HCT116 (cell line): ENCODE measurements at regions not wholly inside any gene's neighbourhood (a gene's known extent, or its start where the extent isn't known, plus 50 kb on each side); places are given as distances from the start of the nearest gene placed in this dataset.

ENCODE experiments used
- ATAC-seq: fragments of 200-7000 bp; cut with Tn5 transposase; 2 replicates; pipeline ENCODE4 v1.9.1; 2020; ENCODE audit warnings: mild to moderate bottlenecking, moderate library complexity
- BruUV-seq: library from RNA; stranded (reverse); fragments of 400-500 nt; replicated peaks from 2 replicates; lab custom pipeline; 2021; lab: Mats Ljungman, UMichigan
- CTCF ChIA-PET: fragments of 300-600 bp; sonication (Branson Sonifier 250); formaldehyde crosslinking; loops from one replicate; lab custom pipeline; 2021; ENCODE audit warnings: antibody characterized with exemption; lab: Charles Lee
- POLR2A ChIA-PET: fragments of 300-600, 350-600 bp; sonication (Branson Sonifier 250); formaldehyde crosslinking; loops from one replicate; lab custom pipeline; 2021; ENCODE audit warnings: antibody characterized with exemption; lab: Charles Lee
- RAD21 ChIA-PET, 2 experiments: fragments of 300-600 bp; sonication (Branson Sonifier 250); formaldehyde crosslinking; loops; one replicate each; lab custom pipeline; 2023; ENCODE audit warnings: low total read pairs in 2 of 2; ENCODE audit not compliant: uncharacterized antibody in 2 of 2, unreplicated experiment in 2 of 2, low non-redundant PET in 1 of 2; lab: Charles Lee
- DNase-seq: peaks from one replicate; pipeline ENCODE4 v3.0.0-alpha.2; 2010; ENCODE audit warnings: low read depth, low spot score
- H2AFZ ChIP-seq: fragments of 200-600 bp; shearing (Covaris generic), sonication (generic); 2 replicates; pipeline ENCODE4 v1.6.1; 2017; ENCODE audit warnings: low read depth, mixed run types, mixed read lengths, antibody characterized with exemption, low read length; ENCODE audit not compliant: poor library complexity, severe bottlenecking
- H3K27ac ChIP-seq: 2 replicates; pipeline ENCODE4 v1.5.1; 2012; ENCODE audit warnings: low read depth, low read length
- H3K27me3 ChIP-seq: fragments of 200-600 bp; sonication (generic); 2 replicates; pipeline ENCODE4 v1.6.1; 2016; ENCODE audit warnings: mixed run types, low read length, mixed read lengths; ENCODE audit not compliant: insufficient read depth
- H3K36me3 ChIP-seq, 2 experiments: fragments of 200-500 bp in 1 of 2; fragments of 200-600 bp in 1 of 2; sonication (Bioruptor generic) in 1 of 2; sonication (generic) in 1 of 2; 2 replicates each; pipeline versions ENCODE4 v1.5.1 to v1.6.1; 2014 to 2016; ENCODE audit warnings: low read length in 2 of 2, inconsistent platforms in 1 of 2, mixed read lengths in 1 of 2, mixed run types in 1 of 2; ENCODE audit not compliant: insufficient read depth in 2 of 2, control insufficient read depth in 1 of 2
- H3K4me1 ChIP-seq, 2 experiments: fragments of 200-600 bp in 1 of 2; sonication (generic) in 1 of 2; 2 replicates each; pipeline versions ENCODE4 v1.5.1 to v1.6.1; 2012 to 2017; ENCODE audit warnings: low read length in 2 of 2, inconsistent platforms in 1 of 2, mild to moderate bottlenecking in 1 of 2, mixed read lengths in 1 of 2, mixed run types in 1 of 2, moderate library complexity in 1 of 2; ENCODE audit not compliant: insufficient read depth in 2 of 2, control insufficient read depth in 1 of 2
- H3K4me2 ChIP-seq: fragments of 200-600 bp; sonication (generic); 2 replicates; pipeline ENCODE4 v1.6.1; 2017; ENCODE audit warnings: mixed run types, low read length, mixed read lengths
- H3K4me3 ChIP-seq, 2 experiments: fragments of 200-600 bp in 1 of 2; sonication (generic) in 1 of 2; replicated peaks in 1 of 2; 2 replicates each; pipeline ENCODE4 v1.5.1; 2011 to 2016; ENCODE audit warnings: low read length in 2 of 2, control low read depth in 1 of 2, low read depth in 1 of 2, mild to moderate bottlenecking in 1 of 2, mixed read lengths in 1 of 2, mixed run types in 1 of 2
- H3K79me2 ChIP-seq: fragments of 200-600 bp; sonication (generic); 2 replicates; pipeline ENCODE4 v1.6.1; 2017; ENCODE audit warnings: mild to moderate bottlenecking, mixed run types, low read length, moderate library complexity, mixed read lengths; ENCODE audit not compliant: insufficient read depth
- H3K9ac ChIP-seq: fragments of 200-600 bp; sonication (generic); 2 replicates; pipeline ENCODE4 v1.6.1; 2016; ENCODE audit warnings: low read length, mixed read lengths
- H3K9me2 ChIP-seq: fragments of 200-600 bp; sonication (generic), shearing (Covaris generic); 2 replicates; pipeline ENCODE4 v1.6.1; 2017; ENCODE audit warnings: mixed run types, mild to moderate bottlenecking, moderate library complexity; ENCODE audit not compliant: insufficient read depth
- H3K9me3 ChIP-seq, 2 experiments: fragments of 200-500 bp in 1 of 2; fragments of 200-600 bp in 1 of 2; sonication (Bioruptor generic) in 1 of 2; sonication (generic) in 1 of 2; 2 replicates each; pipeline ENCODE4 v1.6.1; 2014 to 2017; ENCODE audit warnings: low read length in 2 of 2, mixed read lengths in 2 of 2, inconsistent platforms in 1 of 2, low read depth in 1 of 2, mild to moderate bottlenecking in 1 of 2, mixed run types in 1 of 2, moderate library complexity in 1 of 2; ENCODE audit not compliant: control insufficient read depth in 1 of 2, insufficient read depth in 1 of 2
- H4K20me1 ChIP-seq: fragments of 200-600 bp; sonication (generic), shearing (Covaris generic); 2 replicates; pipeline ENCODE4 v1.6.1; 2017; ENCODE audit warnings: mixed run types, mild to moderate bottlenecking, moderate library complexity; ENCODE audit not compliant: insufficient read depth
- ATF3 ChIP-seq: IDR thresholded peaks from 2 replicates; pipeline ENCODE4 v1.6.1; 2012
- EGR1 ChIP-seq: IDR thresholded peaks from 2 replicates; pipeline ENCODE4 v1.6.1; 2012; ENCODE audit warnings: low read depth
- REST ChIP-seq: IDR thresholded peaks from 2 replicates; pipeline ENCODE4 v1.6.1; 2012; ENCODE audit warnings: low read depth
- SP1 ChIP-seq: IDR thresholded peaks from 2 replicates; pipeline ENCODE4 v1.6.1; 2012; ENCODE audit warnings: low read depth
- TCF7L2 ChIP-seq: IDR thresholded peaks from 2 replicates; pipeline ENCODE4 v1.7.0; 2011; ENCODE audit warnings: borderline replicate concordance, inconsistent platforms; ENCODE audit not compliant: insufficient read depth, insufficient read length; ENCODE audit errors: extremely low read depth
- YY1 ChIP-seq: IDR thresholded peaks from 2 replicates; pipeline ENCODE4 v1.6.1; 2011; ENCODE audit warnings: low read length, low read depth, moderate library complexity, mild to moderate bottlenecking; ENCODE audit not compliant: insufficient replicate concordance; ENCODE audit errors: extremely low read depth
- ZBTB33 ChIP-seq: IDR thresholded peaks from 2 replicates; pipeline ENCODE4 v1.6.1; 2011; ENCODE audit warnings: mild to moderate bottlenecking, low read length, moderate library complexity; ENCODE audit not compliant: insufficient replicate concordance; ENCODE audit errors: extremely low read depth
- ZFX ChIP-seq: fragments of 450-650 bp; IDR thresholded peaks from 2 replicates; pipeline ENCODE4 v1.6.1; 2017
- ZNF274 ChIP-seq: fragments of 200-500 bp; sonication (Bioruptor generic); IDR thresholded peaks from 2 replicates; pipeline ENCODE4 v1.6.1; 2014; ENCODE audit warnings: mild to moderate bottlenecking, low read depth, low read length, inconsistent platforms
- intact Hi-C: fragments of 100-400 bp; cut with micrococcal nuclease; formaldehyde crosslinking; loops from 2 replicates; pipeline ENCODE4 v1.10.0; 2022
- TF ChIP-seq, protein P1 (sequence below), 3 experiments: fragments of 200-600 bp in 1 of 3; sonication (generic) in 1 of 3; IDR thresholded peaks in 2 of 3; conservative IDR thresholded peaks in 1 of 3; 2 replicates each; pipeline ENCODE4 v1.5.1; 2012 to 2017; ENCODE audit warnings: low read depth in 2 of 3, low read length in 2 of 3, antibody characterized with exemption in 1 of 3, borderline replicate concordance in 1 of 3, control low read depth in 1 of 3, mild to moderate bottlenecking in 1 of 3, mixed read lengths in 1 of 3, mixed run types in 1 of 3, moderate library complexity in 1 of 3; ENCODE audit not compliant: insufficient read depth in 1 of 3

DNA sequence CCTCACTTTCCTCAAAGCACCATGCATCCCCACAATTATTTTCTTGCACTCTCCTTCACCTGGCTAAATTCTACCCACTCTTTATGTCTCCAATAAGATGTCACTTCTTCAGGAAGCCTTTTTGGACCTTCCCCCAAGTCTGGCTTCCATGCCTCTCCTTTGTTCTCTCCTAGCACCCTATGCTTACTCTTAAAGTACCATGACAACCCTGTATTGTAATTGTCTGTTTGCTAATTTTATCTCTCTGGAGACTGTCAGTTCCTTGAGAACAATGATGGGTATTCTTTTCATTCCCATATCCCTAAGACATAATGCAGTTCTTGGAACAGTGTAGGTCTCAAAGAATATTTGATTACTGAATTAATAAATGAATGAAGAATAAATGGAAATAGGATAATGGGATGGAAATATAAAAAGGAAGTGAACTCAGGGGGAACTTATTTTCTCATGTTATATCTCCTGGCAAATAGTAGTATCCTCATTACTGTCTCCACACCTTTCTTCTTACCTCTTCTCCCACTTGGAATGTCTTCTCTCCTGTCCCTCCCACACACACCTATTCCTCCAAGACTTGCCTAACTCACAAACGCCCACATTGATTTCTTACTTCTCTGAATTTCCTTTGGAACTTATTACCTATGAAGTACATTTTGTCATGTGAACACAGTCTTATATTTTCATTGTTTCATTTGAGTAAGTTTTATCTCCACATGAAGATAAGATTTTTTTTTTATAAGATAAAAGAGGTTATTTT lies 499.1 kb downstream of the NFIB start:
- Histone ChIP-seq H3K36me3 (no peaks in the 10 kb centered on the region), H4K20me1 (no peaks in the 10 kb centered on the region), H3K27me3 (no peaks in the 10 kb centered on the region), H3K79me2 (no peaks in the 10 kb centered on the region), H3K9me2 (no peaks in the 10 kb centered on the region), H3K4me2 (no peak overlapping the region), H2AFZ (no peak overlapping the region), H3K27ac (no peak overlapping the region), H3K4me3 (no peak overlapping the region)
- CTCF ChIA-PET, result no interaction called here
- no peak for TF ChIP-seq EGR1
- no peak for TF ChIP-seq ZNF274
- no peak for TF ChIP-seq ZBTB33
- TF ChIP-seq, protein P1, sequence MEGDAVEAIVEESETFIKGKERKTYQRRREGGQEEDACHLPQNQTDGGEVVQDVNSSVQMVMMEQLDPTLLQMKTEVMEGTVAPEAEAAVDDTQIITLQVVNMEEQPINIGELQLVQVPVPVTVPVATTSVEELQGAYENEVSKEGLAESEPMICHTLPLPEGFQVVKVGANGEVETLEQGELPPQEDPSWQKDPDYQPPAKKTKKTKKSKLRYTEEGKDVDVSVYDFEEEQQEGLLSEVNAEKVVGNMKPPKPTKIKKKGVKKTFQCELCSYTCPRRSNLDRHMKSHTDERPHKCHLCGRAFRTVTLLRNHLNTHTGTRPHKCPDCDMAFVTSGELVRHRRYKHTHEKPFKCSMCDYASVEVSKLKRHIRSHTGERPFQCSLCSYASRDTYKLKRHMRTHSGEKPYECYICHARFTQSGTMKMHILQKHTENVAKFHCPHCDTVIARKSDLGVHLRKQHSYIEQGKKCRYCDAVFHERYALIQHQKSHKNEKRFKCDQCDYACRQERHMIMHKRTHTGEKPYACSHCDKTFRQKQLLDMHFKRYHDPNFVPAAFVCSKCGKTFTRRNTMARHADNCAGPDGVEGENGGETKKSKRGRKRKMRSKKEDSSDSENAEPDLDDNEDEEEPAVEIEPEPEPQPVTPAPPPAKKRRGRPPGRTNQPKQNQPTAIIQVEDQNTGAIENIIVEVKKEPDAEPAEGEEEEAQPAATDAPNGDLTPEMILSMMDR (IDR thresholded peaks at IDR 0.05 in 2 of 3, conservative IDR thresholded peaks at IDR 0.05 in 1 of 3; ENCODE audit: borderline replicate concordance in 1 of 3, insufficient read depth in 1 of 3, low read depth in 2 of 3, low read length in 2 of 3), result no peak
- no peak for TF ChIP-seq ZFX
- no peak for TF ChIP-seq REST
- TF ChIP-seq YY1, result no peak
- no peak for TF ChIP-seq TCF7L2
- TF ChIP-seq SP1, result no peak
- no peak for TF ChIP-seq ATF3
- TF ChIP-seq, all 23 proteins: peak for 0
- no peak for ATAC-seq
- BruUV-seq, result no TSS peak
- POLR2A ChIA-PET, result no interaction called here
- Histone ChIP-seq H3K9me3 (peaks cover 0 to 4% of the 10 kb centered on the region in 2 experiments; a peak in 1 of 4 replicates), H3K9ac (no peak overlapping the region), H3K4me1 (no peaks in the 10 kb centered on the region)
- intact Hi-C loops, result loop anchor here (10.0 kb wide), 1 partner anchor 60 kb away; no protein-coding TSS in a partner anchor
- RAD21 ChIA-PET, result no interaction called here
- DNase-seq, result no peak
